ENCODE measurements at regions not wholly inside any gene's neighbourhood (a gene's known extent, or its start where the extent isn't known, plus 50 kb on each side); places are given as distances from the start of the nearest gene placed in this dataset.

GRCh38 chr5:4095918-4096630, 500.4 kb downstream of the IRX1 start:
- Histone ChIP-seq H3K27me3 (replicated peaks; ENCODE audit: insufficient read depth, low read length) (no peaks in the 10 kb centered on the region), H2AFZ (ENCODE audit: low read length) (no peak overlapping the region)
- TF ChIP-seq EZH2phosphoT487 (IDR thresholded peaks at IDR 0.05; ENCODE audit: low read length) (no peak), EZH2 (optimal IDR thresholded peaks at IDR 0.05; ENCODE audit: low read depth, low read length) (no peak), CTCF (IDR thresholded peaks at IDR 0.05; ENCODE audit: low read length) (no peak)

GRCh38 chr5:4097199-4097598, 501.6 kb downstream of the IRX1 start:
- Histone ChIP-seq H4K20me1 (ENCODE audit: insufficient read depth, low read length) (no peaks in the 10 kb centered on the region), H3K4me2 (ENCODE audit: low read depth, low read length) (no peak overlapping the region), H3K4me3 (ENCODE audit: low read length) (no peak overlapping the region), H3K9me3 (replicated peaks; ENCODE audit: insufficient read depth, low read length) (no peaks in the 10 kb centered on the region), H3K36me3 (replicated peaks; ENCODE audit: insufficient read depth, low read length) (no peaks in the 10 kb centered on the region), H3F3A (ENCODE audit: insufficient read depth, low read length) (no peaks in the 10 kb centered on the region), H3K79me2 (ENCODE audit: low read length) (no peaks in the 10 kb centered on the region), H3K4me1 (ENCODE audit: low read length) (no peaks in the 10 kb centered on the region), H3K9me2 (replicated peaks; ENCODE audit: insufficient read depth, low read length) (no peaks in the 10 kb centered on the region), H3K27me3 (replicated peaks; ENCODE audit: insufficient read depth, low read length) (no peaks in the 10 kb centered on the region), H3K9ac (ENCODE audit: low read length) (no peak overlapping the region), H2AFZ (ENCODE audit: low read length) (no peak overlapping the region), H3K27ac (ENCODE audit: low read length) (no peak overlapping the region)
- no peak for DNase-seq
- TF ChIP-seq CTCF (IDR thresholded peaks at IDR 0.05; ENCODE audit: low read length) = no peak
- no peak for TF ChIP-seq EZH2phosphoT487 (IDR thresholded peaks at IDR 0.05; ENCODE audit: low read length)
- no peak for TF ChIP-seq EZH2 (optimal IDR thresholded peaks at IDR 0.05; ENCODE audit: low read depth, low read length)

More at GRCh38 chr5:4095918-4096630, 500.4 kb downstream of the IRX1 start:
- Histone ChIP-seq H3K4me1 (ENCODE audit: low read length) (no peaks in the 10 kb centered on the region), H3K9me2 (replicated peaks; ENCODE audit: insufficient read depth, low read length) (no peaks in the 10 kb centered on the region), H3K4me3 (ENCODE audit: low read length) (no peak overlapping the region), H3K4me2 (ENCODE audit: low read depth, low read length) (no peak overlapping the region), H3K79me2 (ENCODE audit: low read length) (no peaks in the 10 kb centered on the region), H3K27ac (ENCODE audit: low read length) (no peak overlapping the region), H3F3A (ENCODE audit: insufficient read depth, low read length) (no peaks in the 10 kb centered on the region), H3K36me3 (replicated peaks; ENCODE audit: insufficient read depth, low read length) (no peaks in the 10 kb centered on the region), H3K9me3 (replicated peaks; ENCODE audit: insufficient read depth, low read length) (no peaks in the 10 kb centered on the region), H3K9ac (ENCODE audit: low read length) (no peak overlapping the region), H4K20me1 (ENCODE audit: insufficient read depth, low read length) (no peaks in the 10 kb centered on the region)
- no peak for DNase-seq

- H3K4me1 ChIP-seq (ENCODE audit: low read length) = no peaks in the 10 kb centered on the region
- TF ChIP-seq CTCF (IDR thresholded peaks at IDR 0.05; ENCODE audit: low read length) = no peak
- no peak for TF ChIP-seq EZH2 (optimal IDR thresholded peaks at IDR 0.05; ENCODE audit: low read depth, low read length)
- no peak for TF ChIP-seq EZH2phosphoT487 (IDR thresholded peaks at IDR 0.05; ENCODE audit: low read length)
- no peak overlapping the region for H2AFZ ChIP-seq (ENCODE audit: low read length)
- H3K36me3 ChIP-seq (replicated peaks; ENCODE audit: insufficient read depth, low read length) = no peaks in the 10 kb centered on the region
- H3K27ac ChIP-seq (ENCODE audit: low read length) = no peak overlapping the region
- H3K4me2 ChIP-seq (ENCODE audit: low read depth, low read length) = no peak overlapping the region
- H3K9ac ChIP-seq (ENCODE audit: low read length) = no peak overlapping the region
- no peaks in the 10 kb centered on the region for H3K79me2 ChIP-seq (ENCODE audit: low read length)
- no peak overlapping the region for H3K4me3 ChIP-seq (ENCODE audit: low read length)
- H3K9me3 ChIP-seq (replicated peaks; ENCODE audit: insufficient read depth, low read length) = no peaks in the 10 kb centered on the region
- H3K9me2 ChIP-seq (replicated peaks; ENCODE audit: insufficient read depth, low read length) = no peaks in the 10 kb centered on the region
- no peak for DNase-seq
- H3F3A ChIP-seq (ENCODE audit: insufficient read depth, low read length) = no peaks in the 10 kb centered on the region
- H3K27me3 ChIP-seq (replicated peaks; ENCODE audit: insufficient read depth, low read length) = no peaks in the 10 kb centered on the region
- H4K20me1 ChIP-seq (ENCODE audit: insufficient read depth, low read length) = no peaks in the 10 kb centered on the region
Measured at GRCh38 chr5:4098226-4098625, 502.6 kb downstream of the IRX1 start.

Data from MM.1S (cell line).